K562 (cell line): ENCODE measurements at regions not wholly inside any gene's neighbourhood (a gene's known extent, or its start where the extent isn't known, plus 50 kb on each side); places are given as distances from the start of the nearest gene placed in this dataset.

Source experiments
- ATAC-seq: fragments of 200-7000 bp; cut with Tn5 transposase; 3 replicates; pipeline ENCODE4 v1.9.1; 2020; ENCODE audit warnings: moderate library complexity
- BruUV-seq: library from RNA; stranded (reverse); fragments of 400-500 nt; replicated peaks from 2 replicates; lab custom pipeline; 2021; lab: Mats Ljungman, UMichigan
- CTCF ChIA-PET: fragments of 300-600 bp; formaldehyde crosslinking; extraction: SDS; loops from one replicate; lab custom pipeline; 2021; ENCODE audit warnings: low intra/inter-chr PET ratio; lab: Yijun Ruan, JAX
- POLR2A ChIA-PET: fragments of 300-600, 350-650 bp; sonication (Branson Sonifier 250); formaldehyde crosslinking; extraction: SDS; loops from one replicate; lab custom pipeline; 2021; ENCODE audit warnings: antibody characterized with exemption, inconsistent platforms; lab: Yijun Ruan, JAX
- DNase-seq, 4 experiments: peaks; one replicate each; pipeline versions ENCODE4 v3.0.0 to v3.0.0-alpha.2; 2011 to 2018; ENCODE audit warnings: low spot score in 3 of 4, mixed read lengths in 3 of 4; ENCODE audit errors: extremely low read depth in 1 of 4
- FAIRE-seq: peaks from 2 replicates; lab custom pipeline; 2011; peaks lifted over from hg19 to GRCh38; lab: Jason Lieb, UNC
- H2AFZ ChIP-seq: 2 replicates; pipeline ENCODE4 v1.6.0; 2011; ENCODE audit warnings: low read depth, low read length, control low read depth, inconsistent platforms
- H3K27ac ChIP-seq: fragments of 200-600 bp; 3 replicates; pipeline ENCODE4 v1.8.0; 2011; ENCODE audit warnings: low read depth, mild to moderate bottlenecking, control low read depth, inconsistent platforms, low read length, moderate library complexity, mixed read lengths; ENCODE audit errors: extremely low read depth
- H3K27me3 ChIP-seq, 2 experiments: fragments of 300-600 bp in 1 of 2; 2 replicates in 1 of 2; 3 replicates in 1 of 2; pipeline versions ENCODE4 v1.6.0 to v1.8.0; 2011; ENCODE audit warnings: inconsistent platforms in 2 of 2, low read length in 2 of 2, mild to moderate bottlenecking in 1 of 2, mixed read lengths in 1 of 2, moderate library complexity in 1 of 2; ENCODE audit not compliant: control insufficient read depth in 2 of 2, insufficient read depth in 2 of 2
- H3K36me3 ChIP-seq: fragments of 300-600 bp; 3 replicates; pipeline ENCODE4 v1.8.0; 2011; ENCODE audit warnings: mild to moderate bottlenecking, low read length, inconsistent platforms; ENCODE audit not compliant: control insufficient read depth, insufficient read depth
- H3K4me1 ChIP-seq, 2 experiments: fragments of 200-600 bp in 1 of 2; replicated peaks in 1 of 2; 2 replicates in 1 of 2; 3 replicates in 1 of 2; pipeline versions ENCODE4 v1.5.1 to v1.8.0; 2011; ENCODE audit warnings: inconsistent platforms in 2 of 2, low read length in 2 of 2, mild to moderate bottlenecking in 1 of 2, mixed read lengths in 1 of 2, moderate library complexity in 1 of 2; ENCODE audit not compliant: control insufficient read depth in 2 of 2, insufficient read depth in 2 of 2
- H3K4me2 ChIP-seq: 2 replicates; pipeline ENCODE4 v1.6.1; 2011; ENCODE audit warnings: low read length, control low read depth, inconsistent platforms, mixed read lengths; ENCODE audit not compliant: insufficient read depth
- H3K4me3 ChIP-seq: fragments of 200-600 bp; sonication (generic), shearing (Covaris generic); 2 replicates; pipeline ENCODE4 v1.5.1; 2016; ENCODE audit warnings: control low read depth, inconsistent platforms
- H3K79me2 ChIP-seq: fragments of 200-600 bp; 3 replicates; pipeline ENCODE4 v1.8.0; 2011; ENCODE audit warnings: low read length, inconsistent platforms; ENCODE audit not compliant: control insufficient read depth, insufficient read depth
- H3K9ac ChIP-seq, 2 experiments: 2 replicates each; pipeline versions ENCODE4 v1.6.0 to v1.6.1; 2011; ENCODE audit warnings: low read depth in 2 of 2, low read length in 2 of 2, control low read depth in 1 of 2, inconsistent platforms in 1 of 2, mild to moderate bottlenecking in 1 of 2, mixed read lengths in 1 of 2; ENCODE audit not compliant: insufficient read depth in 1 of 2
- H3K9me1 ChIP-seq: one replicate; pipeline ENCODE4 v1.6.0; 2011; ENCODE audit warnings: inconsistent platforms, mild to moderate bottlenecking, low read length, moderate library complexity; ENCODE audit not compliant: control insufficient read depth, insufficient read depth
- H3K9me3 ChIP-seq: replicated peaks from 2 replicates; pipeline ENCODE4 v1.5.1; 2011; ENCODE audit warnings: low read depth, low read length, inconsistent platforms; ENCODE audit not compliant: control insufficient read depth, insufficient read depth
- H4K20me1 ChIP-seq: replicated peaks from 2 replicates; pipeline ENCODE4 v1.6.1; 2011; ENCODE audit warnings: low read length, inconsistent platforms, mixed read lengths; ENCODE audit not compliant: control insufficient read depth, insufficient read depth
- ARID2 ChIP-seq: fragments of 450-650 bp; IDR thresholded peaks from 2 replicates; pipeline ENCODE4 v1.6.1; 2017; ENCODE audit warnings: antibody characterized with exemption, mild to moderate bottlenecking
- CC2D1A ChIP-seq: fragments of 450-650 bp; IDR thresholded peaks from 2 replicates; pipeline ENCODE4 v1.6.1; 2017; ENCODE audit warnings: mild to moderate bottlenecking
- CTBP1 ChIP-seq: fragments of 450-650 bp; IDR thresholded peaks from 2 replicates; pipeline ENCODE4 v1.6.1; 2016; ENCODE audit warnings: borderline replicate concordance
- EGR1 ChIP-seq: fragments of 450-650 bp; conservative IDR thresholded peaks from 2 replicates; pipeline ENCODE4 v1.6.1; 2017; ENCODE audit warnings: mild to moderate bottlenecking
- FOXJ2 ChIP-seq: fragments of 200-800 bp; sonication (Bioruptor generic); IDR thresholded peaks from 2 replicates; pipeline ENCODE4 v1.6.1; 2016; ENCODE audit warnings: missing genetic modification characterization, missing compliant biosample characterization
- FOXM1 ChIP-seq, 2 experiments: fragments of 450-650 bp in 1 of 2; sonication (generic) in 1 of 2; formaldehyde crosslinking in 1 of 2; IDR thresholded peaks; 2 replicates each; pipeline versions ENCODE4 v1.6.1 to v1.9.0; 2017 to 2022; ENCODE audit warnings: low read depth in 2 of 2, mild to moderate bottlenecking in 2 of 2, missing genetic modification reagents in 1 of 2, moderate library complexity in 1 of 2
- PHTF2 ChIP-seq: fragments of 250-450 bp; sonication (Bioruptor Pico); IDR thresholded peaks from 2 replicates; pipeline ENCODE4 v1.5.0; 2021; ENCODE audit warnings: mild to moderate bottlenecking
- SOX6 ChIP-seq: fragments of 450-650 bp; IDR thresholded peaks from 2 replicates; pipeline ENCODE4 v1.6.1; 2014; ENCODE audit warnings: mild to moderate bottlenecking
- STAG1 ChIP-seq: sonication (generic); formaldehyde crosslinking; IDR thresholded peaks from 2 replicates; pipeline ENCODE4 v1.5.0; 2020; ENCODE audit warnings: missing genetic modification reagents, borderline replicate concordance
- ZFP36 ChIP-seq: fragments of 150-350 bp; IDR thresholded peaks from 2 replicates; pipeline ENCODE4 v1.6.1; 2018; ENCODE audit warnings: low read length, low read depth; ENCODE audit not compliant: partially characterized antibody
- ZNF134 ChIP-seq: fragments of 250-450 bp; sonication (Bioruptor Pico); conservative IDR thresholded peaks from 2 replicates; pipeline ENCODE4 v1.4.0; 2020
- ZNF143 ChIP-seq: sonication (generic); formaldehyde crosslinking; IDR thresholded peaks from 2 replicates; pipeline ENCODE4 v1.9.0; 2022; ENCODE audit warnings: mild to moderate bottlenecking, missing genetic modification reagents
- ZNF707 ChIP-seq: fragments of 250-450 bp; sonication (Bioruptor Pico); conservative IDR thresholded peaks from 2 replicates; pipeline ENCODE4 v1.8.0; 2022; ENCODE audit warnings: inconsistent platforms, mild to moderate bottlenecking, moderate library complexity
- WGBS: fragments of 100-300 bp; shearing (Covaris generic); methylation state at CpG from one replicate; pipeline ENCODE4 v1.1.6; 2016; ENCODE audit warnings: low coverage, mixed read lengths; ENCODE audit not compliant: insufficient coverage; ENCODE audit errors: missing lambda C conversion rate; 5-methylcytosine and 5-hydroxymethylcytosine counted together
- in situ Hi-C: fragments of 300-500 bp; cut with MboI; formaldehyde crosslinking; loops from 4 replicates; pipeline ENCODE4 v1.15.0; 2018; ENCODE audit warnings: inconsistent platforms, mixed read lengths
- intact Hi-C: fragments of 100-400 bp; cut with micrococcal nuclease; formaldehyde crosslinking; loops from 2 replicates; pipeline ENCODE4 v1.14.2; 2022
- TF ChIP-seq, protein P1 (sequence below): sonication (generic); formaldehyde crosslinking; IDR thresholded peaks from 2 replicates; pipeline ENCODE4 v1.8.0; 2022; ENCODE audit warnings: mild to moderate bottlenecking, missing genetic modification reagents, borderline replicate concordance
- TF ChIP-seq, protein P2 (sequence below): fragments of 450-650 bp; formaldehyde crosslinking; IDR thresholded peaks from 2 replicates; pipeline ENCODE4 v1.4.0; 2022; ENCODE audit warnings: mild to moderate bottlenecking, moderate library complexity
- TF ChIP-seq, protein P3 (sequence below): fragments of 250-450 bp; sonication (Bioruptor Pico); IDR thresholded peaks from 2 replicates; pipeline ENCODE4 v1.5.0; 2020; ENCODE audit warnings: mild to moderate bottlenecking, borderline replicate concordance

DNA sequence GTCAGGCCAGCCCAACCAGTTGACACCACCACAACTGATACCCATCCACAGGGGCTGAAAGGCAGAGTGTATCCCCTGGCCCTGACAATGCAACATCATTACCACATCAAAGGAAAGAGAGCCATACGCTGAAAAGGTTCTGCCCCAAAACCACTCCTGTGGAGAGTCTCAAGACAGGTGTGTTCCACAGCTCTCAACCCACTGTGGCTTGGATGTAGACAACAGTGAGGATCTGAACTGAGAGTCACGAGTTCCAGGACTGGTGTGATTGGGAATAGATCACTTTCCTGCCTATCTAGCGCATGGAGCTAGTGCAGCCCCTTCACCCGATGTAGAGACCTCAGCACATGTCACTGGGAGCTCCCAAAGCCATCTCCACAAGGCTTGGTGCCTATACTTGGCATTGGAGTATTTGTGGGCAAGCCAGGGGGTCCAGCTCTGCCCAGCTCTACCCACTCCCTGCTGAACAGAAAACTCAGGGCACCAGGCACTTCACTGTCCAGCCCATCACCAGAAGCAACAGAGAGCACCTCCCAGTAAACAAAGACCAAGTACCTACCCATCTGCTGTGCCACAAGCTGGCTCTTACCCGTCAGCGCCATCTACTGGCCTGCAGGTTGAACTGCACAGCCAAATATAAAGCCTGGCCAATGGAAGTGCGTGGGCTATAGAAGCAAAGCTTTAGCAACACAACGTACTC lies 579.5 kb downstream of the UQCRFS1 start:
- H4K20me1 ChIP-seq: no peaks in the 10 kb centered on the region
- H3K27me3 ChIP-seq: no peaks in the 10 kb centered on the region
- DNase-seq: peak; percentile 73 to 83 (median 78)
- no peak overlapping the region for H3K9ac ChIP-seq
- ATAC-seq: peak; percentile 90
- no peaks in the 10 kb centered on the region for H3K9me1 ChIP-seq
- H3K9me3 ChIP-seq: no peaks in the 10 kb centered on the region
- H3K79me2 ChIP-seq: peaks cover 17% of the 10 kb centered on the region; the same call in 2 of the 3 replicates
- H3K4me2 ChIP-seq: peak overlapping the region; percentile 22; the same call in 1 of the 2 replicates
- H3K4me1 ChIP-seq: peaks cover 8 to 16% of the 10 kb centered on the region in 2 experiments; a peak in 4 of 5 replicates
- WGBS: 25% methylated on average over 8 of the region's 8 CpGs
- POLR2A ChIA-PET: interaction anchor here (0.5 to 3.4 kb wide), 15 partner anchors 14 to 142 kb away, joined by 3 to 14 read pairs (median 4); no protein-coding TSS in a partner anchor
- H3K4me3 ChIP-seq: no peak overlapping the region
- no peaks in the 10 kb centered on the region for H3K36me3 ChIP-seq
- peak; percentile 96 for FAIRE-seq
- no TSS peak for BruUV-seq
- in situ Hi-C loops: loop anchor here (5.0 kb wide), 1 partner anchor 166 kb away; no protein-coding TSS in a partner anchor
- H3K27ac ChIP-seq: no peak overlapping the region; the same call in 2 of the 3 replicates
- H2AFZ ChIP-seq: no peak overlapping the region
- CTCF ChIA-PET: interaction anchor here (1.1 to 3.0 kb wide), 2 partner anchors 165 to 167 kb away, joined by 4 to 24 read pairs; no protein-coding TSS in a partner anchor
- intact Hi-C loops: loop anchor here (1.0 to 10.0 kb wide), 3 partner anchors 146 to 241 kb away; no protein-coding TSS in a partner anchor
- TF ChIP-seq, protein P1, sequence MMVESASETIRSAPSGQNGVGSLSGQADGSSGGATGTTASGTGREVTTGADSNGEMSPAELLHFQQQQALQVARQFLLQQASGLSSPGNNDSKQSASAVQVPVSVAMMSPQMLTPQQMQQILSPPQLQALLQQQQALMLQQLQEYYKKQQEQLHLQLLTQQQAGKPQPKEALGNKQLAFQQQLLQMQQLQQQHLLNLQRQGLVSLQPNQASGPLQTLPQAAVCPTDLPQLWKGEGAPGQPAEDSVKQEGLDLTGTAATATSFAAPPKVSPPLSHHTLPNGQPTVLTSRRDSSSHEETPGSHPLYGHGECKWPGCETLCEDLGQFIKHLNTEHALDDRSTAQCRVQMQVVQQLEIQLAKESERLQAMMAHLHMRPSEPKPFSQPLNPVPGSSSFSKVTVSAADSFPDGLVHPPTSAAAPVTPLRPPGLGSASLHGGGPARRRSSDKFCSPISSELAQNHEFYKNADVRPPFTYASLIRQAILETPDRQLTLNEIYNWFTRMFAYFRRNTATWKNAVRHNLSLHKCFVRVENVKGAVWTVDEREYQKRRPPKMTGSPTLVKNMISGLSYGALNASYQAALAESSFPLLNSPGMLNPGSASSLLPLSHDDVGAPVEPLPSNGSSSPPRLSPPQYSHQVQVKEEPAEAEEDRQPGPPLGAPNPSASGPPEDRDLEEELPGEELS: no peak
- 0 out of 2 replicates have a peak, but pooled peaks have one; percentile 25 for TF ChIP-seq SOX6
- TF ChIP-seq CC2D1A: peak; percentile 61; the same call in 1 of the 2 replicates
- TF ChIP-seq FOXM1 (IDR thresholded peaks at IDR 0.05; ENCODE audit: low read depth): no peak
- no peak for TF ChIP-seq FOXM1 (CRISPR knock-in tag; IDR thresholded peaks at IDR 0.05; ENCODE audit: low read depth)
- TF ChIP-seq EGR1: peak; percentile 73
- peak; percentile 45; the same call in 1 of the 2 replicates for TF ChIP-seq STAG1 (CRISPR knock-in tag)
- TF ChIP-seq FOXJ2 (tag): peak; percentile 85
- TF ChIP-seq, protein P2, sequence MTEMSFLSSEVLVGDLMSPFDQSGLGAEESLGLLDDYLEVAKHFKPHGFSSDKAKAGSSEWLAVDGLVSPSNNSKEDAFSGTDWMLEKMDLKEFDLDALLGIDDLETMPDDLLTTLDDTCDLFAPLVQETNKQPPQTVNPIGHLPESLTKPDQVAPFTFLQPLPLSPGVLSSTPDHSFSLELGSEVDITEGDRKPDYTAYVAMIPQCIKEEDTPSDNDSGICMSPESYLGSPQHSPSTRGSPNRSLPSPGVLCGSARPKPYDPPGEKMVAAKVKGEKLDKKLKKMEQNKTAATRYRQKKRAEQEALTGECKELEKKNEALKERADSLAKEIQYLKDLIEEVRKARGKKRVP (CRISPR knock-in tag): no peak
- peak; percentile 75 for TF ChIP-seq ARID2
- TF ChIP-seq ZNF134 (CRISPR knock-in tag): no peak
- TF ChIP-seq ZNF707 (CRISPR knock-in tag): no peak
- no peak for TF ChIP-seq ZNF143 (CRISPR knock-in tag)
- TF ChIP-seq, protein P3, sequence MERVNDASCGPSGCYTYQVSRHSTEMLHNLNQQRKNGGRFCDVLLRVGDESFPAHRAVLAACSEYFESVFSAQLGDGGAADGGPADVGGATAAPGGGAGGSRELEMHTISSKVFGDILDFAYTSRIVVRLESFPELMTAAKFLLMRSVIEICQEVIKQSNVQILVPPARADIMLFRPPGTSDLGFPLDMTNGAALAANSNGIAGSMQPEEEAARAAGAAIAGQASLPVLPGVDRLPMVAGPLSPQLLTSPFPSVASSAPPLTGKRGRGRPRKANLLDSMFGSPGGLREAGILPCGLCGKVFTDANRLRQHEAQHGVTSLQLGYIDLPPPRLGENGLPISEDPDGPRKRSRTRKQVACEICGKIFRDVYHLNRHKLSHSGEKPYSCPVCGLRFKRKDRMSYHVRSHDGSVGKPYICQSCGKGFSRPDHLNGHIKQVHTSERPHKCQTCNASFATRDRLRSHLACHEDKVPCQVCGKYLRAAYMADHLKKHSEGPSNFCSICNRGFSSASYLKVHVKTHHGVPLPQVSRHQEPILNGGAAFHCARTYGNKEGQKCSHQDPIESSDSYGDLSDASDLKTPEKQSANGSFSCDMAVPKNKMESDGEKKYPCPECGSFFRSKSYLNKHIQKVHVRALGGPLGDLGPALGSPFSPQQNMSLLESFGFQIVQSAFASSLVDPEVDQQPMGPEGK: no peak
- no peak for TF ChIP-seq ZFP36
- no peak for TF ChIP-seq PHTF2 (CRISPR knock-in tag)
- TF ChIP-seq CTBP1: peak; percentile 72; the same call in 1 of the 2 replicates
